ENCODE measurements at regions not wholly inside any gene's neighbourhood (a gene's known extent, or its start where the extent isn't known, plus 50 kb on each side); places are given as distances from the start of the nearest gene placed in this dataset.

GRCh38 chr15:37691911-37692310 lies 242.5 kb upstream of the TMCO5A start:
- TF ChIP-seq CTCF (IDR thresholded peaks at IDR 0.05) (no peak), EZH2phosphoT487 (IDR thresholded peaks at IDR 0.05) (no peak)

All from neural progenitor cell (in vitro differentiated cells).